HL-60 (cell line): ENCODE measurements at regions not wholly inside any gene's neighbourhood (a gene's known extent, or its start where the extent isn't known, plus 50 kb on each side); places are given as distances from the start of the nearest gene placed in this dataset.
"Not testable (repeated sequence)": the region's sequence is repeated elsewhere in the genome, so short reads cannot be mapped to it uniquely, and the experiment has no call there.

Experiments used
- DNase-seq, 2 experiments: peaks; one replicate each; pipeline ENCODE4 v3.0.0-alpha.2; 2010 to 2020; ENCODE audit warnings: low read depth in 1 of 2, low spot score in 1 of 2
- H3K27ac ChIP-seq: fragments of 250-450 bp; sonication (Bioruptor Pico); replicated peaks from 2 replicates; pipeline ENCODE4 v1.5.1; 2020; ENCODE audit warnings: mild to moderate bottlenecking, moderate library complexity
- H3K27me3 ChIP-seq: fragments of 250-450 bp; sonication (Bioruptor Pico); 2 replicates; pipeline ENCODE4 v1.5.1; 2021; ENCODE audit warnings: mild to moderate bottlenecking, moderate library complexity; ENCODE audit not compliant: insufficient read depth, poor library complexity, severe bottlenecking
- H3K4me3 ChIP-seq: replicated peaks from 2 replicates; pipeline ENCODE4 v1.5.1; 2011; ENCODE audit warnings: mild to moderate bottlenecking, control low read depth, low read length; ENCODE audit not compliant: insufficient read depth
- GABPA ChIP-seq: IDR thresholded peaks from 2 replicates; pipeline ENCODE4 v1.6.1; 2012; ENCODE audit warnings: low read depth
- POLR2AphosphoS5 ChIP-seq: IDR thresholded peaks from 2 replicates; pipeline ENCODE4 v1.6.1; 2012; ENCODE audit warnings: low read depth
- SPI1 ChIP-seq: IDR thresholded peaks from 2 replicates; pipeline ENCODE4 v1.6.1; 2012; ENCODE audit warnings: low read depth, mild to moderate bottlenecking, borderline replicate concordance
- TF ChIP-seq, protein P1 (sequence below): IDR thresholded peaks from one replicate; pipeline ENCODE4 v1.5.1; 2011; ENCODE audit warnings: low read length, control low read depth, inconsistent platforms; ENCODE audit not compliant: insufficient read depth
- TF ChIP-seq, protein P2 (sequence below): IDR thresholded peaks from 2 replicates; pipeline ENCODE4 v1.6.1; 2012; ENCODE audit warnings: low read depth; ENCODE audit not compliant: insufficient replicate concordance

DNA sequence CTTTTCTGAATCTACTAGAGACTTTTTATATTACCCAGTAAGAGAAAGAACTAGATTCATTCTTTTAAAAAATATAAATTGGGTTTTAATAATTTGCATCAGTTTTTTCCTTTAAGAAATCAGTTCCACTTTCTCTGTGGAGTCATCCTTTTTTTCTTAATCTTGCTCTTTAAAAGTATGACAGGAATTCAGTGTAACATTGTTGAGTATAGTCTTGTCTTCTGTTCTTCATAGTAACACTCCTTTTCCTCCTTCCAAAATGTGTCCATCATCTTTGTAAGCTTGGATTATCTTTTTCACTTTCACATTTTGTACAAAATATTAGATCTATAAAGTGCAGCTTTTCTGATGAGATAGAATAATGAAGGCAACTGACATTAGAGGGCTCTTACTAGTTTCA lies 135.4 kb downstream of the HAUS1 start:
- Histone ChIP-seq H3K27me3 (no peaks in the 10 kb centered on the region), H3K27ac (no peak overlapping the region), H3K4me3 (no peak overlapping the region)
- TF ChIP-seq POLR2AphosphoS5, result no peak
- TF ChIP-seq, protein P1, sequence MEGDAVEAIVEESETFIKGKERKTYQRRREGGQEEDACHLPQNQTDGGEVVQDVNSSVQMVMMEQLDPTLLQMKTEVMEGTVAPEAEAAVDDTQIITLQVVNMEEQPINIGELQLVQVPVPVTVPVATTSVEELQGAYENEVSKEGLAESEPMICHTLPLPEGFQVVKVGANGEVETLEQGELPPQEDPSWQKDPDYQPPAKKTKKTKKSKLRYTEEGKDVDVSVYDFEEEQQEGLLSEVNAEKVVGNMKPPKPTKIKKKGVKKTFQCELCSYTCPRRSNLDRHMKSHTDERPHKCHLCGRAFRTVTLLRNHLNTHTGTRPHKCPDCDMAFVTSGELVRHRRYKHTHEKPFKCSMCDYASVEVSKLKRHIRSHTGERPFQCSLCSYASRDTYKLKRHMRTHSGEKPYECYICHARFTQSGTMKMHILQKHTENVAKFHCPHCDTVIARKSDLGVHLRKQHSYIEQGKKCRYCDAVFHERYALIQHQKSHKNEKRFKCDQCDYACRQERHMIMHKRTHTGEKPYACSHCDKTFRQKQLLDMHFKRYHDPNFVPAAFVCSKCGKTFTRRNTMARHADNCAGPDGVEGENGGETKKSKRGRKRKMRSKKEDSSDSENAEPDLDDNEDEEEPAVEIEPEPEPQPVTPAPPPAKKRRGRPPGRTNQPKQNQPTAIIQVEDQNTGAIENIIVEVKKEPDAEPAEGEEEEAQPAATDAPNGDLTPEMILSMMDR, result no peak
- TF ChIP-seq SPI1, result no peak
- TF ChIP-seq GABPA, result no peak
- TF ChIP-seq, protein P2, sequence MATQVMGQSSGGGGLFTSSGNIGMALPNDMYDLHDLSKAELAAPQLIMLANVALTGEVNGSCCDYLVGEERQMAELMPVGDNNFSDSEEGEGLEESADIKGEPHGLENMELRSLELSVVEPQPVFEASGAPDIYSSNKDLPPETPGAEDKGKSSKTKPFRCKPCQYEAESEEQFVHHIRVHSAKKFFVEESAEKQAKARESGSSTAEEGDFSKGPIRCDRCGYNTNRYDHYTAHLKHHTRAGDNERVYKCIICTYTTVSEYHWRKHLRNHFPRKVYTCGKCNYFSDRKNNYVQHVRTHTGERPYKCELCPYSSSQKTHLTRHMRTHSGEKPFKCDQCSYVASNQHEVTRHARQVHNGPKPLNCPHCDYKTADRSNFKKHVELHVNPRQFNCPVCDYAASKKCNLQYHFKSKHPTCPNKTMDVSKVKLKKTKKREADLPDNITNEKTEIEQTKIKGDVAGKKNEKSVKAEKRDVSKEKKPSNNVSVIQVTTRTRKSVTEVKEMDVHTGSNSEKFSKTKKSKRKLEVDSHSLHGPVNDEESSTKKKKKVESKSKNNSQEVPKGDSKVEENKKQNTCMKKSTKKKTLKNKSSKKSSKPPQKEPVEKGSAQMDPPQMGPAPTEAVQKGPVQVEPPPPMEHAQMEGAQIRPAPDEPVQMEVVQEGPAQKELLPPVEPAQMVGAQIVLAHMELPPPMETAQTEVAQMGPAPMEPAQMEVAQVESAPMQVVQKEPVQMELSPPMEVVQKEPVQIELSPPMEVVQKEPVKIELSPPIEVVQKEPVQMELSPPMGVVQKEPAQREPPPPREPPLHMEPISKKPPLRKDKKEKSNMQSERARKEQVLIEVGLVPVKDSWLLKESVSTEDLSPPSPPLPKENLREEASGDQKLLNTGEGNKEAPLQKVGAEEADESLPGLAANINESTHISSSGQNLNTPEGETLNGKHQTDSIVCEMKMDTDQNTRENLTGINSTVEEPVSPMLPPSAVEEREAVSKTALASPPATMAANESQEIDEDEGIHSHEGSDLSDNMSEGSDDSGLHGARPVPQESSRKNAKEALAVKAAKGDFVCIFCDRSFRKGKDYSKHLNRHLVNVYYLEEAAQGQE, result no peak
- DNase-seq, result no peak

DNA sequence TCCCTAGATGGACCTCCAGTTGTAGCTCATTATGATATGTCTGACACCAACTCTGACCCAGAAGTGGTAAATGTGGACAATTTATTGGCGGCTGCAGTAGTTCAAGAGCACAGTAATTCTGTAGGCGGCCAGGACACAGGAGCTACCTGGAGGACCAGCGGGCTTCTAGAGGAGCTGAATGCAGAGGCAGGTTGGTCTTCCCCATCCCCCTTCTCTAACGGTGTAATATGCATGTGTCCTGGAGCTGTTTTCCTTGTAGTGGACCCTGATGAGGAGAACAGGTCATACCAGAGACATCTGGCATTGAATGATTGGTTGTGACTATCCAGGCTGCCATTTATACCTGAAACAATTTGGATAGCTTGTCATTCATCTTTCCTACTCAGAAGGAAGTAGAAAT lies 135.8 kb downstream of the HAUS1 start:
- H3K27ac ChIP-seq, result no peak overlapping the region
- no peaks in the 10 kb centered on the region for H3K27me3 ChIP-seq
- TF ChIP-seq, protein P1, result no peak
- TF ChIP-seq, protein P2, result no peak
- TF ChIP-seq GABPA (no peak), SPI1 (no peak), POLR2AphosphoS5 (no peak)
- no peak for DNase-seq
- H3K4me3 ChIP-seq, result no peak overlapping the region

DNA sequence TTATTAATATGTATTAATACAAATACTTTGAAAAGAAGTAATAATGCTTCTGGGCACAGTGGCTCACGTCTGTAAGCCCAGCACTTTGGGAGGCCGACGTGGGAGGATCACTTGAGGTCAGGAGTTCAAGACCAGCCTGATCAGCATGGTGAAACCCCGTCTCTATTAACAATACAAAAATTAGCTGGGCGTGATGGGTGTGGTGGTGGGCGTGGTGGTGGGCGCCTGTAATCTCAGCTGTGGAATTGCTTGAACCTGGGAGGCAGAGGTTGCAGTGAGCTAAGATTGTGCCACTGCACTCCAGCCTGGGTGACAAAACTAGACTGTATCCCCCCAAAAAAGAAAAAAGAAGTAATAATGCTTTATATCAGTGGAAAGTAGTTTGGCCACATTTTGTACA lies 137.2 kb downstream of the HAUS1 start:
- H3K27ac ChIP-seq, DNase-seq, H3K4me3 ChIP-seq, H3K27me3 ChIP-seq: not testable (repeated sequence)

DNA sequence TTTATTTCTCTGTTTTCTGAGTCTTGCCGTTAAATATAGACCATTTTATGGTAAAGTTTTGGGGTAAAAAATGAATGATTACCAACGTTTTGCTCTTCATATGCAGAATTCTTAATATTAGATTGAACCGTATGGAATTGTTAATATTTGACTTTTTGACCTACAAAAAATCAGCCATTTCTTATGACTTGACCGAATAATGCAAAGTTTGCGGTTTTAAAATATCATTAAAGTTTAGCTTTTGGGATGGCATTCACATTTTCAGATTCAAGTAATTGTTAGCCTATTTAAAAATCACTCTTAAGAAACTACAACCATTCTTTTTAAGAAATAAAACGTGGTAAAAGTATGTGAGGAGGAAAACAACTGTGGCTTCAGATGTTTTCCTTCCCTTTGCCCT lies 138.0 kb downstream of the HAUS1 start:
- no peaks in the 10 kb centered on the region for H3K27me3 ChIP-seq
- H3K27ac ChIP-seq, result no peak overlapping the region
- no peak overlapping the region for H3K4me3 ChIP-seq
- DNase-seq, result no peak
- TF ChIP-seq, protein P2, result no peak
- no peak for TF ChIP-seq POLR2AphosphoS5
- no peak for TF ChIP-seq SPI1
- no peak for TF ChIP-seq GABPA
- TF ChIP-seq, protein P1, result no peak
